Hematopoietic multipotent progenitor cell treated with erythropoietin and hydrocortisone succinate and interleukin-3 and kit ligand, for 8 days (in vitro differentiated cells): ENCODE measurements at regions not wholly inside any gene's neighbourhood (a gene's known extent, or its start where the extent isn't known, plus 50 kb on each side); places are given as distances from the start of the nearest gene placed in this dataset.
"Not testable (repeated sequence)": the region's sequence is repeated elsewhere in the genome, so short reads cannot be mapped to it uniquely, and the experiment has no call there.

Experiments used
- DNase-seq: peaks from one replicate; pipeline ENCODE4 v3.0.0-alpha.2; 2015

DNA sequence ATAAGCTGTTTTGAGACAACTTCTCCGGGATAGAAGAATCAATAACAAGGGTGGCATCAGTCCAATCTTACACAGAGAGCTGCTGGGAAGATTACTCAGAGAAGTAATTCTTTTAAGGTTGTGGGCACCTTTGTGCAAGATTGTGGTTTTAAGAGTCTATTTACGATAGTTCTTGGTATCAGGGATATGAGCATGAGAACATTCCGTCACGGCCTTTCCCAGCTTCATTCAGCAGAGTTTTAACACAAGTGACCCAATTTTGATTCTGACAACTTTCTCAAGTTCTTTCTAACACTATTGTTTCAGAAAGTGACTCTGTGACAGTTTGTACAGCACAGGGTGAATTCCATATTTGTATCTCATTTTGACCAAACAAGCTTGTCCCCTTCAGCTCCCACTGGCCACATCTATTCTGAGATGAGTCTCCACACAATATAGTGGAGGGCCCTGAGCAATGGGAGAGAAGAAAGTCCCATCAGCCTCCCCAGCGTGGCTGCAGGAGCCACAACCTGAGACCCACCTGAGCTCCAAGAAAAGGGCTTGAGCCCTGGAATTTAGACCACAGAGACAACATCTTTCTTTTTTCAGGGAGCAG lies 869.2 kb downstream of the TMEM121 start:
- no peak for DNase-seq

DNA sequence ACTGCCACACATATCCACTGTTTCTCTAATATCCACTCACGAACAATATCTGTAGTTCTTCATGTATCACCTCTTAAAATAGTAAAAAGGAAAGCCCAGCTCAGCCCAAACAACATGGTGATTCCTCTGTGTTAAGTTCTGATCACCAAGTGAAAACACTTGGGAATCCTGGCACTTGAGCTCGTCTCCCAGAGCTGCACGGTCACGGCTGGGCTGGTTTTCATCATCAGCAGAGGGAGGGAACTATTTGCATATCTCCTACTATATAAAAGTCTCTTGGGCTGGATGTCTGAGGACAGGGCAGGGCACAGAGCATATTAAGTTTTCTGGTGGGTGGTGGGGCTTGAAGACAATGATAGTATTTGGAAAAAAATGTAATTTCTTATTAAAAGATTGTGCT lies 870.6 kb downstream of the TMEM121 start:
- DNase-seq = no peak

DNA sequence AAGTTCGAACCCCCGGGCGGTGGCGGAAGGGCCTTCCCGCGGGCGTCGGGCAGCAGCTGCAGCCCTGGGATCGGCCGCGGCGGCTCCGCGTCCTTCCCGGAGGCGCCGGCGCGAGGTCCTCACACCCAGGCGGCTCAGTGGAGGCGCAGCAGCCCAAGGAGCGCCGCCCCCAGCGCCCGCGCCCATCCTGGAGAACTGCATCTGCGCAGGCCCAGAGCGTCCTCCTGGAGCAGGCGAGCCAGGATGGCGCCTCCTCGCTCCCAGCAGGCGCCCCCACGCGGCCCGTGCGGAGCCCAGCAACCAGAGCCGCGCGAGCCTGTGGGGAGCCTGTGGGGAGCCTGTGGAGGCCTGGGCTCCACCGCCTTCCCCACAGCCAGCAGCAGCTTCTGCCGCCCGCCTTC lies 872.5 kb downstream of the TMEM121 start:
- DNase-seq = not testable (repeated sequence)

DNA sequence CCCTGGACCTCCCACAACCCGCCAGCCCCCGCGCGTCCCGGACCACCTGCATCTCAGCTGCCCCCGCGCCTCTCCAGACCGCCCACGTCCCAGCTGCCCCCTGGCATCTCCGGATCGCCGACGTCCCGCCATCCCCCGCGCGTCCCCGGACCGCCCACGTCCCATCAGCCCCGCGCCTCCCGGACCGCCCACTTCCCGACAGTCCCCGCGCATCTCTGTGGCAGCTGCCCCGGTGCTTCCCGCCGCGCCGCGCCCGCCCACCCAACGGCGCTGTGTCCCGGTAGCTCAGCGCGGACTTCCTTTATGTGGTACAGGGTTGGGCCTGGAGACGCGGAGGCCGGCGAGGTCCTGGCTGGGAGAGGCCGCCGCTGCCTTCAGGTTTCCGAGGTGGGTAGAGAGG lies 874.9 kb downstream of the TMEM121 start:
- DNase-seq = not testable (repeated sequence)

DNA sequence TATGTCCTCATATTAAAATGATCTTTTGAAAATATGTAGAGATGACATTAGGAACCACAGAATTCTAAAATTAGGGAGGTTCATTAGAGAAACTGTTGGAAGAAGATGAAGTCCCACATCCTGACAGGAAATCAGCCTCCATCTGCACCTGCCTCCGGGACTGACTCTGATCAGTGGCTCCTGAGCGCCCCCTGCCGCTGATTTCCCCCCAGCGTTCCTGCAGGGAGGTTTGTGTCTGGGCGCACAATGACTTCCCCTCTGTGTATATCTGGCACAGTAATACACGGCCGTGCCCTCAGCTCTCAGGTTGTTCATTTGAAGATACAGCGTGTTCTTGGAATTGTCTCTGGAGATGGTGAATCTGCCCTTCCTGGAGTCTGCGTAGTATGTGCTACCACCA lies 883.8 kb downstream of the TMEM121 start:
- DNase-seq = not testable (repeated sequence)

DNA sequence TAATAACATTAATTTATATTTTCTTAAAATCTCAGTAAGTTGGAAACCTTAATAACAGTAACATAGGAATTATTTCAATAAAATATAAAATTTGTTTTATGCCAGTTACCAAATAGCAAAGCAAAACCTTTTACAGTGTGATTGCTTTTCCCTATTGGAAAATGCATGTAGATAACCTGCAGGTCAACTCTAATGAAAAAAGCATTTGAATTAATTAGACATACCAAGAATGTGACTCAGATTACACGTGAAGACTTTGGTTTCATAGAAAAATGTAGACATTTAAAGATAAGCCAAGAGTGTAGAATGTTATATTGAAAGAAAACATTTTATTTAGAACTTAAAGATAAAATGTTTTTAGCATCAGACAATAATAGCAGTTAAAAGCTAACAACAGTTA lies 888.1 kb downstream of the TMEM121 start:
- DNase-seq = no peak

DNA sequence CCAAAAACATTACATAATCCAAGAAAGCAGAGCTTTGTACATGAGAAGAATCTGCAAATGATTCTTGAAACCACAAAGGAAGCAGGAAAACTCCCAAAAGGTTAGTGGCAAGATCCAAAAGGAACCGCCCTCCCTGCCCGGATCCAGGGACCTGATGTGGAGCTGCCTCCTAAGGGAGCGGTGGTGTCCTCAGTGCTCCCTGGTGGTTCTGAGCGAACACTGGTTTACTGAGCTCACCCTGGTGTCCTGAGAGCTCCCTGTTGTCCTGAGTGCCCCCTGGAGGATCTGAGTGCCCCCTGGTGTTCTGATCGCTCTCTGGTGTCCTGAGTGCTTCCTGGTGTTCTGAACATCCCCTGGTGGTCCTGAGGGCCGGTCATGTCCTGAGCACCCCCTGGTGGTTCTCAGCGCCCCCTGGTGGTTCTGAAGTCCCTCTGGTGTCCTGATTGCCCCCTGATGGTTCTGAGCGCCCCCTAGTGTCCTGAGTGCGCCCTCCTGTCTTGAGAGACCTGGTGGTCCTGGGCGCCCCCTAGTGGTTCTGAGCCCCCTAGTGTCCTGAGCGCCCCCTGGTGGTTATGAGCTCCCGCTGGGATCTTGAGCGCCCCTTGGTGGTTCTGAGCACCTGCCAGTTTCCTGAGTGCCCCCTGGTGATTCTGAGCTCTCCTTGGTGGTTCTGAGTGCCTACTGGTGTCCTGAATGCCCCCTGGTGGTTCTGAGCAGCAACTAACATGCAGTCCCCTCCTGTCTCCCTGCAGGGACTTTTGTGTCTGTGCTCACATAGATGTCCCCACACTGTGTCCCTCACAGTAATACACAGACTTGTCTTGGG lies 891.1 kb downstream of the TMEM121 start:
- DNase-seq = peak; percentile 87

DNA sequence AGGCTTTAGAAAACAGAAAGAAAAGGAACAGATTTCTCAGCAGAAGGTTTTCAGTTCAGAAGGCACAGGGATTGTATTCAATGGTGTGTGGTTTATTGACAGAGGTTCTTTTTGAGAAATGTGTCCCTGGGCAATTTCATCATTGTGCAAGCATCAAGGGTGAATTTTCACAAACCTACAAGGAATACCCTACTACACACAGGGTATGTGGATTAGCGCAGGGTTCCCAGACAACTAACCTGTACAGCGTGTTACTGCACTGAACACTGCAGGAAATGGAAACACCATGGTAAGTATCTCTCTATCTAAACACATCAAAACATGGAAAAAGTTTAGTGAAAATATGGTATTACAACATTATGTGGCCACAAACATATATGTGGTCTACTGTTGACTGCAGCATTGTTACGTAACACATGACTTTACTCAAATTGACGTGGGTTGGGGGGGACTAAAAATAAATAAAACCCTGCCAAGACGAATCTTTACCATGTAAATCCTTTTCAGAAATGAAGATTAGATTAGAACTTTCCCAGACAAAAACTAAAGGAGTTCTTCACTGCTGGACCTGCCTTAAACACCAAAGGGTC lies 893.1 kb downstream of the TMEM121 start:
- DNase-seq = no peak

DNA sequence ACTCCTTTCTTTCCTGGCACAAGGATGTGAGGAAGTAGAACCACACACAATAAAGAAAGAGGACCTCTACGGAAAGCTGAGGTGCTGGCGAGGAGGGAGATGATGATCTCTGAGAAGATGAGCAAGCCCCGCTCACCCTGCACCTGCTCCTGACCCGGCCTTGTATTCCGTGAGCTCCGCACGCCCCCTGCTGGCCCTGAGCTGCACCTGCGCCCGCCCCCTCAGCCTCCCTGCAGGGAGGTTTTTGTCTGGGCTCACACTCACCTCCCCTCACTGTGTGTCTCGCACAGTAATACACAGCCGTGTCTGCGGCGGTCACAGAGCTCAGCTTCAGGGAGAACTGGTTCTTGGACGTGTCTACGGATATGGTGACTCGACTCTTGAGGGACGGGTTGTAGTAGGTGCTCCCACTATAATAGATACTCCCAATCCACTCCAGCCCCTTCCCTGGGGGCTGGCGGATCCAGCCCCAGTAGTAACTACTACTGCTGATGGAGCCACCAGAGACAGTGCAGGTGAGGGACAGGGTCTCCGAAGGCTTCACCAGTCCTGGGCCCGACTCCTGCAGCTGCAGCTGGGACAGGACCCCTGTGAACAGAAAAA lies 895.1 kb downstream of the TMEM121 start:
- peak; percentile 40 for DNase-seq

DNA sequence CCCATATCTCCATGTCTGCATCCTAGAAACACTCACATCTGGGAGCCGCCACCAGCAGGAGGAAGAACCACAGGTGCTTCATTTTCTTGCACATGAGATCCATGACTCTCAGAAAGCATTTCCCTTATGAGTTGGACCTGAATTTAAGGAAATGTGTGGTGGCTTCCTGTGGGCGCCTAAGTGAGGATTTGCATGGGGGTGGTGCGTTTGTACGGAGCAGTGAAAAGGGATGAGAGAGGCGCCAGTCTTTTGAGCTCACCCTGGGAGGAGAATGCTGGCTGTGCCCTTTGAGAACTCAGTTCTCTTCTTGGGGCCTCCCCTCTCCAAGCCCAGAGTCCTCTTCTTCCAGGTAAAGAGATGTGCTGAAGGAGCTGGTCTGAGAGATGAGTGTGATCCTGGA lies 895.7 kb downstream of the TMEM121 start:
- no peak for DNase-seq

DNA sequence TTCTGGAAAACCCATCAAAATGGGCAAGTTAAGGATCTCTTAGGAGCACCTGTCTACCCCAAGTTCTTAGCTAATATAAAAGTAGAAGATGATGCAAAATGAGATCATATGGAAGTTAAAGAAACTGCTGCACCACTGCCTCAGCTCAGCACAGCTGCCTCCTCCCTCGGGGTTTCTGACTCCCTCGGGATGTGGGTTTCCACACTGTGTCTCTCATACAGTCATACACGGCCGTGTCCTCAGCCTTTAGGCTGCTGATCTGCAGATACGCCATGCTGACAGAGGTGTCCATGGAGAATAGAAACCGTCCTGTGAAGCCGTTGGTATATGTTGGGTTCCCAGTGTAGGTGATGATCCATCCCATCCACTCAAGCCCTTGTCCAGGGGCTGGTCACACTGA lies 898.8 kb downstream of the TMEM121 start:
- not testable (repeated sequence) for DNase-seq

DNA sequence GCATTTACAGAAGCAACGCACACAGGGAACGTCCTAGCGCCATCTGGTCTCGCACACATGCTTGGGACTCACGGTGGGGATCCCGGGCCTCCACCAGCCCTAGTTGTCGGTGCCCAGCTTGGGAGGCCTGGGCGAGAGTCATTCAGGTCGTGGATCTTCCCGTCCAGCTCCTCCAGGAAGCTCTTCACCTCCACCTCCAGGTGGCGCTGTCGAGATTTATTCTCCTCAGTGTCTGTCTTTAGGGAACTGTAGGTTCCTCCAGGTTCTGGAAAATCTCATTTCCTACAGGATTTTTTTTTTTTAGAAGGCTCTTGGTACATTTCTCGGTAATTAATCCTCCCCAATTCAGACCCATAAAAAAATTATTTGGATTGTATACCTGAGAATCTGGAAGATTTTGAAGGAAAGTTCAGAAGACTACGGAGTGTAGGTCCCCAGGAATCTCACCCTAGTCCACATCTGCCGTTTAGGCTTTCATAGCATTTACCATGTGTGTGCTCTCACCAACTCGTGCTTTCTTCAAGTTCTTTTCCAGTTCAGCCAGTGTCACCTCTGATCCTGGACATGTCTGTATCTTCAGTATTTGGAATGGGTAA lies 910.0 kb downstream of the TMEM121 start:
- DNase-seq = peak; percentile 71

DNA sequence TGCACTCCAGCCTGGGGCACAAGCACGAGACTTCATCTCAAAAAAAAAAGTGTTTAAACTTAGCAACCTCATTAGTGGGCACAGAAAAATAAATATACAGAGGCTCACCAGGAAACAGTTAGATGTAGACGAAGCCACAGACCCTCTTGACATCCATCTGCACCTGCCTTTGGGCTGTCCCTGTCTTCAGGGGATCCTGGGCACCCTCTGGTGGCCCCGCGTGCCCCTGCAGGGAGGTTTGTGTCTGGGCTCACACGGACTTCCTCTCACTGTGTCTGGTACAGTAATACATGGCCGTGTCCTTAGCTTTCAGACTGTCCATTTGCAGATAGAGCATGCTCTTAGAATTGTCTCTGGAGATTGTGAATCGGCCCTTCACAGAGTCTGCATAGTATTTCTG lies 916.5 kb downstream of the TMEM121 start:
- DNase-seq = peak; percentile 26

DNA sequence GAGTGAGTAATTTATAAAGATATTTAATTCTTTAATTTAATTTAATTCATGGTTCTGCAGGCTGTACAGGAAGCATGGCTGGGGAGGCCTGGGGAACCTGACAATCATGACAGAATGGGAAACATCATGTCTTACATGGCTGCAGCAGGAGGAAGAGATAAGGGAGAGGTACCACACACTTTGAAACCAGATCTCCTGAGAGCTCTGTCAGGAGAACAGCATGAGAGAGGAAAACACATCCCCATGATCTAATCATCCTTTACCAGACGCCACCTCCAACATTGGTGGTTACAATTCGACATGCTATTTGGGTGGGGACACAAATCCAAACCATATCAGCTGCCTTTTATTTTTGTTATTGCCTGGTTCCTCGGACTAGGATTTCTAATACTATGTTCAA lies 928.6 kb downstream of the TMEM121 start:
- DNase-seq = peak; percentile 82

DNA sequence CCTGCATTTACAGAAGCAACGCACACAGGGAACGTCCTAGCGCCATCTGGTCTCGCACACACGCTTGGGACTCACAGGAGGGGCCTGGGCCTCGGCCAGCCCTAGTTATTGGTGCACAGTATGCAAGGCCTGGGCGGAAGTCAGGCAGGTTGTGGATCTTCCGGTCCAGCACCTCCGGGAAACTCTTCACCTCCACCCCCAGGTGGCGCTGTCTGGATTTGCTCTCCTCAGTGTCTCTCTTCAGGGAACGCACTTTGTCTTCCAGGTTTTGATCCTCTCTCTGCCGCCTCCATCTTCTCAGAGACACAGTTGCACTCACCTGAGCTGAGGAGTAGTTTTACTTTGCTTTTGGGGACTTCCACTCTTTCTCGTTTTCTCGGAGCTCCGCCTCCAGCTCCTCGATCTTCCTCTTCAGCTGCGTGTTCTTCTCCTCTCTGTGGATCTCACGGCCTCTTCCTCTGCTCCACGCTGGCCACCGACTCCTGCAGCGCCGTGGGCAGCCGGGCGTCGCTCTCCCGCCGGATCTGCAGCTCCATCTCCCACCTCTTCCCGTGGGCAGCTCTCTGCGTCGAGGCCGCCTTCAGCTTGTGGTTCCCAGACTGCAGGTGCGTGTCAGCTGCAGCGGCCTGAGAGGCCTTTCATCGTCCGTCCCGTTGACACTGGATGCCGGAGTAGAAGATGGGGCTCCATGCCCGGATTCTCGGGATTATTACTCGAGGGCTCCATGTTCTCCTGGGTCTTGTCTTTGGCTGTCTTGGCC lies 933.8 kb downstream of the TMEM121 start:
- peak; percentile 43 for DNase-seq

DNA sequence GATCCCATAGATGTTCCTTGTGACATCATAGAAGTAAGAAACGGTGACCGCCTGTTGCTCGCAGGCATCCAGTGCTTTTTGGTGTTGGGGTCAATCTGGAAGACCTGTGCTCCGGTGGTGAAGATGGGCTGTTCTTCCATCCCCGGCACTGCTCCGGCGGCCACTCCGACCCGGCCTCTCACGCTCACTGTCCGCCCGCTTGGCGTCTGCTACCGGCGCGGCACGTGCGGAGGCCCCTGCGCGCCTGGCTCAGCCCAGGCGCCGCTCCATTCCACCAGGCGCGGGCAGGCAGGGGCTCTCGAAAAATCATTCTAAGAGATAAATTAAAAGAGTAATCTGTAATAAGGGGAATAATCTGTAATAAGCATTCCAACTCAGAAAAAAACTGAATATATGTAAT lies 934.5 kb downstream of the TMEM121 start:
- no peak for DNase-seq

DNA sequence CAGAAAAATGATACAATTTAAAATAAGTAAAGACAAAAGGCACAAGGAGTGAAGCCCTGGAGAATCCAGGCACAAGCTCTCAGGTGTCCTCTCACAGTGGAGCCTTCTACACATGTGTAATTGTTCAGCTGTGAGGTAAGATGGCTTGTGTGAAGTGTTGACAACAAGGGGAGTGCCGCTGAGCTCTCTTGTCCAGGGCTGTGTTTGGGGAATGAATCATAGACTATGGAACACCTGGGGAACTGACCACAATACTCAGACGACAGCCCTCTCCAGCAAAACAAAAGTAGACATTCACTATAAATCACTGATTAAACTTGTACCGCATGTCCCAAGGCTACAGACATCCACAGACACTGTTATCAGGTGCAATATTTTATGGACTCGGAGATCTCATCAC lies 940.1 kb downstream of the TMEM121 start:
- not testable (repeated sequence) for DNase-seq

DNA sequence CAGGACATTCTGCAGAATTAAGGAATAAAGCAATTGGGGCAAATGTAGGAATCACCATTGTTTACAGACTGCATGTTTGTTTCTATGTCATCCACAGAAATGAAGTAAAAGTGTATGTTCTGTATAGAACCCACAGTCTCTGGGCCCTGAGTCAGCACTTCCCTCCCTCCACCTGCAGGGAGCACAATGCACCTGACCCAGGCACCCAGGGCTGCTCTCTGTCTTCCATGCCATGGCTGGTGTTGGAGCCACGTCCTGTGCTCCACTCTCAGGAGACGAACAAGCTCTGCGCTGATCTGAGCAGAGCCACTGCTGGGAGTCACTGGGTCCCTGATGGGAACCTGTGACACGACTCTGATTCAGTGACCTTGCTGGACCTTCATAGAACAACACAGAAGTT lies 942.5 kb downstream of the TMEM121 start:
- DNase-seq = not testable (repeated sequence)

DNA sequence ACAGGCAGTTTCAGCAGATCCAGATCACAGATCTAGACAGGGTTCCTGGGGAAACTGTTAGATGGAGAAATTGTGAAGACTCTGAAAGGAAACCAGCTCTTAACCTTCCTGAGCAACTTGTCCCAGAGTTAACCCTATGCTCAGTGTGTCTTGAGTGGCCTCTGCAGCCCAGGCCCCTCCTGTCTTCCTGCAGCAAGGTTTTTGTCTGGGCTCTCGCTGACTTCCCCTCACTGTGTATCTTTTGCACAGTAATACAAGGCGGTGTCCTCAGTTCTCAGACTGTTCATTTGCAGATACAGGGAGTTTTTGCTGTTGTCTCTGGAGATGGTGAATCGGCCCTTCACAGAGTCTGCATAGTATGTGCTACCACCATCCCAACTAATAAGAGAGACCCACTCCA lies 943.6 kb downstream of the TMEM121 start:
- not testable (repeated sequence) for DNase-seq

DNA sequence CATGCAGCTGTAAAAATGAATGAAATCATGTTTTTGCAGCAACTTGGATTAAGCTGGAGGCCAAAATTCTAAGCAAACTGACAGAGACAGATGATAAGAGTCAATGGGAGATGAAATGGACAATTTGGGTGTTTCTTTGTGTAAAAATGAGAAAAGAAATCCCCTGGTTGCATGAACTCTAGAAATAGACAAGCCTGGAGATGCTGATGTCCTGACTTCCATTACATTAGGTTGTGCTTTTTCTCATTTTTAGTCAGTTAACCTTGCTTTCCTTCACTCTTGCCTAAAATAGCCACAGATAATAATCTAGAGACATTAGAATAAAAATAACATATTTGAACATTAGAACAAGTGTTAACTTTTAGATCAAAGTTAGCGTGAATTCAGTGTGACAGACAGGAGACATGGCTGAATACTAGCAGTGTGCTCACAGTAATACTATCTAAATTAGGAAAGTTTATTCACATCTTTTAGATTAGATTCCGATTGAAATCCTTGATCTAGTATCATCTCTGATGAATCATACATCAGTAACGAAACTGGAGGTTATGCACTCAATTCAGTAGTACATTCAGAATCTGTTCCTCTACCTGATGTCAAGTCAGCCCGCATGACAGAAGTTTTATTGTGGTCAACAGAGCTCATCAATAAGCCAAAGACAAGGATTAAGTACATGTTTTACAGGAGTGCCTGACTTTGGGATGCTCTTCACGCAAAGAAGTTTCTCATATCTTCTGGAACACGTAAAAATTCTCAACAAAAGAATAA lies 948.1 kb downstream of the TMEM121 start:
- DNase-seq = not testable (repeated sequence)

DNA sequence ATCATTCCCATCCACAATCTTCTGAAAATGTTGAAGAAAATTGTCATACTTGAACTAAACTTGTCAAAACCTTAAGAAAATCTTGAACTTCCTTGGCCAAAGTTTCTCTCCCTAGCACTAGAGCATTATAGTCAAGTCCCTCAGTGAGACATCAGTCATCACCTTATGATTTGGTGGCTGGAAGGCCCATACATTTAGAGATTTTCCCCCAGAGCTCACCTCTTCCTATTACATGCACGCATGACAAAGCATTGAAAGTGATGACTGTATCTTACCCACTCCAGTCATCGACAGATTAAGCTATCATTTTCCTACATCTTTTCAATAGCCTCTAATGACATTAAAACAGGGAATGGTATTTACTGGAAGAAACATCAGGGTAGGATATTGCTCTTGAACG lies 948.8 kb downstream of the TMEM121 start:
- not testable (repeated sequence) for DNase-seq

DNA sequence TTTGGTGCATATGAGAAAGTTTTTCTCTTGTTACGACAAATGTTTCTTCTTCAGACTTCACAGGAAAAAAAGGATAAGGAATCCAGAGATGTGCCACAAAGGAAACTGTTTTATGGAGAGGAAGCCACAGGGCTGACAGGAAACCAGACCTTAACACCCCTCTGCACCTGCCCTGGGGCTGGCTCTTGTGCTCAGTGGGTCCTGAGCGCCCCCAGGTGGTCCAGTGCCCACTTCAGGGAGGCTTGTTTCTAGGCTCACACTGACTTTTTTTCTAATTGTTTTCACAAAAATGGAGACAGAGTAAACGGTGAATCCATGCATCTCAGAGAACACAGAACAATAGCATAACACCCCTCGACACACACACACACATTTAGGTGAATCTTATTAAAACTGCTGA lies 951.2 kb downstream of the TMEM121 start:
- DNase-seq = not testable (repeated sequence)
